ENCODE measurements at regions not wholly inside any gene's neighbourhood (a gene's known extent, or its start where the extent isn't known, plus 50 kb on each side); places are given as distances from the start of the nearest gene placed in this dataset.

DNA sequence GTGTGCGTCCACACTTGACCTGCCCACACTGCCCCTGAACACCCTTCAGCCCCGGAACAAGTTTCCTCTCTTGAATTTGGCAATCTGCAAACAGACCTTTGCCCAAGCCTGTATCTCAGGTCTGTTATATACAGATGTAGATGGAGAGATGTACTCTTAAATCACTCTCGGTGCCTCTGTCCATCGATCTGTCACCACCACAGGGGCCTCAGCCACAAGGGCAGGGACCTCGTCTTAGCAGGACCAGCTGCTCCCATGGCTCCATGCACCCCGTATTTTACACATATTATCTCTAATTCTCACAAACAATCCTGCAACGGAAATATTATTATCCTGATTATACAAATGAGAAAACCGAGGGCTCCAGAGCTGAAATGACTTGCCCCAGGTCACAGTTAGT is 313.4 kb downstream of the BCL11B start:
- in situ Hi-C loops (cut with MboI; ENCODE audit: low sequenced_read_pairs) = no loop called here
- ChIA-PET CTCF (no interaction called here), POLR2A (ENCODE audit: unreplicated experiment) (no interaction called here)
- no peaks in the 10 kb centered on the region for H4K20me1 ChIP-seq (ENCODE audit: insufficient read depth, low read length)
- H2AK5ac ChIP-seq (ENCODE audit: low read depth, low read length) = no peak overlapping the region
- H4K8ac ChIP-seq (ENCODE audit: low read depth in 2 of 2, low read length in 2 of 2) = no peak overlapping the region
- intact Hi-C loops (cut with micrococcal nuclease) = no loop called here
- no peak overlapping the region for H3K56ac ChIP-seq (ENCODE audit: extremely low read depth, insufficient read depth, low read length)
- peaks cover 48% of the 10 kb centered on the region for H3K9me3 ChIP-seq (ENCODE audit: control insufficient read depth, insufficient read depth, low read length)
- H4K91ac ChIP-seq (ENCODE audit: insufficient read depth, low read depth, low read length) = no peak overlapping the region
- WGBS, 2 experiments (ENCODE audit: extremely low coverage in 2 of 2, insufficient read length in 1 of 2) = 50% methylated on average over 4 of the region's 8 CpGs; no CpG with 5 or more reads in 1 of the 2 experiments
- no peaks in the 10 kb centered on the region for H3K79me1 ChIP-seq (ENCODE audit: low read depth in 1 of 2, low read length in 2 of 2)
- no TSS peak for BruUV-seq (replicated peaks)
- no peak overlapping the region for H3K18ac ChIP-seq (ENCODE audit: low read depth, low read length)
- H2BK15ac ChIP-seq (ENCODE audit: low read depth, low read length) = no peak overlapping the region
- no peaks in the 10 kb centered on the region for H3K9me1 ChIP-seq (ENCODE audit: insufficient read depth, low read length)
- H3K4ac ChIP-seq (ENCODE audit: low read depth, low read length) = no peak overlapping the region
- H2AFZ ChIP-seq (replicated peaks; ENCODE audit: low read length, poor library complexity) = no peak overlapping the region
- no peak for TF ChIP-seq SMC3 (IDR thresholded peaks at IDR 0.05; ENCODE audit: low read depth, low read length)
- TF ChIP-seq NFE2L2 (IDR thresholded peaks at IDR 0.05; ENCODE audit: low read depth, low read length) = no peak
- TF ChIP-seq, protein P1, sequence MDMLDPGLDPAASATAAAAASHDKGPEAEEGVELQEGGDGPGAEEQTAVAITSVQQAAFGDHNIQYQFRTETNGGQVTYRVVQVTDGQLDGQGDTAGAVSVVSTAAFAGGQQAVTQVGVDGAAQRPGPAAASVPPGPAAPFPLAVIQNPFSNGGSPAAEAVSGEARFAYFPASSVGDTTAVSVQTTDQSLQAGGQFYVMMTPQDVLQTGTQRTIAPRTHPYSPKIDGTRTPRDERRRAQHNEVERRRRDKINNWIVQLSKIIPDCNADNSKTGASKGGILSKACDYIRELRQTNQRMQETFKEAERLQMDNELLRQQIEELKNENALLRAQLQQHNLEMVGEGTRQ (IDR thresholded peaks at IDR 0.05; ENCODE audit: low read depth, low read length) = no peak
- TF ChIP-seq MXI1 (IDR thresholded peaks at IDR 0.05; ENCODE audit: borderline replicate concordance, low read depth, low read length) = no peak
- TF ChIP-seq, protein P2, sequence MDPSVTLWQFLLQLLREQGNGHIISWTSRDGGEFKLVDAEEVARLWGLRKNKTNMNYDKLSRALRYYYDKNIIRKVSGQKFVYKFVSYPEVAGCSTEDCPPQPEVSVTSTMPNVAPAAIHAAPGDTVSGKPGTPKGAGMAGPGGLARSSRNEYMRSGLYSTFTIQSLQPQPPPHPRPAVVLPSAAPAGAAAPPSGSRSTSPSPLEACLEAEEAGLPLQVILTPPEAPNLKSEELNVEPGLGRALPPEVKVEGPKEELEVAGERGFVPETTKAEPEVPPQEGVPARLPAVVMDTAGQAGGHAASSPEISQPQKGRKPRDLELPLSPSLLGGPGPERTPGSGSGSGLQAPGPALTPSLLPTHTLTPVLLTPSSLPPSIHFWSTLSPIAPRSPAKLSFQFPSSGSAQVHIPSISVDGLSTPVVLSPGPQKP (IDR thresholded peaks at IDR 0.05; ENCODE audit: borderline replicate concordance, low read depth, low read length) = no peak
- no peak for TF ChIP-seq MAFK (IDR thresholded peaks at IDR 0.05; ENCODE audit: low read depth, low read length)
- TF ChIP-seq CHD1 (IDR thresholded peaks at IDR 0.05; ENCODE audit: low read depth, low read length) = no peak
- TF ChIP-seq POLR2A (IDR thresholded peaks at IDR 0.05; ENCODE audit: low read depth, low read length) = no peak
- TF ChIP-seq BHLHE40 (IDR thresholded peaks at IDR 0.05; ENCODE audit: low read depth, low read length) = no peak
- no peak for TF ChIP-seq RAD21 (IDR thresholded peaks at IDR 0.05; ENCODE audit: low read length)
- TF ChIP-seq RCOR1 (IDR thresholded peaks at IDR 0.05; ENCODE audit: insufficient replicate concordance, low read length) = no peak
- H3K36me3 ChIP-seq (ENCODE audit: control insufficient read depth, insufficient read depth, low read length) = no peaks in the 10 kb centered on the region
- no peak overlapping the region for H3K4me2 ChIP-seq (ENCODE audit: low read depth, low read length)
- H4K5ac ChIP-seq (ENCODE audit: low read depth, low read length) = no peak overlapping the region
- no peak overlapping the region for H3K14ac ChIP-seq (replicated peaks; ENCODE audit: low read depth, low read length)
- no peaks in the 10 kb centered on the region for H3K4me1 ChIP-seq (ENCODE audit: control insufficient read depth, insufficient read depth, low read length)
- ATAC-seq (ENCODE audit: low read depth) (no peak), DNase-seq (no peak)
- dilution Hi-C loops (cut with HindIII; ENCODE audit: low sequenced_read_pairs, unreplicated experiment) = no loop called here
- H3K4me3 ChIP-seq (ENCODE audit: insufficient read depth, low read depth, low read length) = no peak overlapping the region
- H2BK5ac ChIP-seq (ENCODE audit: low read depth, low read length, poor library complexity, severe bottlenecking) = no peak overlapping the region
- no peak overlapping the region for H3K9ac ChIP-seq (ENCODE audit: low read depth, low read length)
- H2BK20ac ChIP-seq (ENCODE audit: low read depth, low read length) = no peak overlapping the region
- no peaks in the 10 kb centered on the region for H3K27me3 ChIP-seq (ENCODE audit: control insufficient read depth, insufficient read depth, low read length)
- no peak overlapping the region for H2AK9ac ChIP-seq (replicated peaks; ENCODE audit: low read depth, low read length, poor library complexity)
- no peak overlapping the region for H2BK120ac ChIP-seq (ENCODE audit: low read depth, low read length)
- H3K23ac ChIP-seq (ENCODE audit: low read depth, low read length) = no peak overlapping the region
- no peak overlapping the region for H3K27ac ChIP-seq (ENCODE audit: insufficient read depth, low read length)

Measured in IMR-90 (cell line).